IMR-90 (cell line): ENCODE measurements at regions not wholly inside any gene's neighbourhood (a gene's known extent, or its start where the extent isn't known, plus 50 kb on each side); places are given as distances from the start of the nearest gene placed in this dataset.

Experiments
- ATAC-seq: fragments of 200-7000 bp; cut with Tn5 transposase; 2 replicates; pipeline ENCODE4 v1.9.1; 2020; ENCODE audit warnings: low read depth, mild to moderate bottlenecking, moderate library complexity
- BruUV-seq: library from RNA; stranded (reverse); fragments of 400-500 nt; replicated peaks from 2 replicates; lab custom pipeline; 2021; lab: Mats Ljungman, UMichigan
- CTCF ChIA-PET: fragments of 300-600 bp; formaldehyde crosslinking; extraction: SDS; loops from one replicate; lab custom pipeline; 2021; ENCODE audit warnings: antibody characterized with exemption; lab: Yijun Ruan, JAX
- POLR2A ChIA-PET: fragments of 300-600 bp; sonication (Branson Sonifier 250); formaldehyde crosslinking; loops from one replicate; lab custom pipeline; 2022; ENCODE audit warnings: antibody characterized with exemption; ENCODE audit not compliant: unreplicated experiment; lab: Charles Lee
- DNase-seq: peaks from one replicate; pipeline ENCODE4 v3.0.0; 2013
- H2AFZ ChIP-seq: replicated peaks from 2 replicates; pipeline ENCODE3; 2013; ENCODE audit warnings: low read length, mild to moderate bottlenecking; ENCODE audit not compliant: poor library complexity
- H2AK5ac ChIP-seq: 2 replicates; pipeline ENCODE4 v1.6.1; 2013; ENCODE audit warnings: low read depth, low read length, inconsistent platforms
- H2AK9ac ChIP-seq: replicated peaks from 2 replicates; pipeline ENCODE3; 2013; ENCODE audit warnings: mild to moderate bottlenecking, low read depth, low read length, moderate library complexity; ENCODE audit not compliant: poor library complexity
- H2BK120ac ChIP-seq: 2 replicates; pipeline ENCODE4 v1.6.1; 2013; ENCODE audit warnings: low read depth, low read length, inconsistent platforms
- H2BK15ac ChIP-seq: 3 replicates; pipeline ENCODE4 v1.6.1; 2013; ENCODE audit warnings: low read depth, low read length, inconsistent platforms
- H2BK20ac ChIP-seq: 2 replicates; pipeline ENCODE4 v1.6.1; 2013; ENCODE audit warnings: low read depth, mild to moderate bottlenecking, inconsistent platforms, low read length, moderate library complexity
- H2BK5ac ChIP-seq: 2 replicates; pipeline ENCODE4 v1.6.1; 2013; ENCODE audit warnings: mild to moderate bottlenecking, low read depth, low read length, inconsistent platforms; ENCODE audit not compliant: poor library complexity, severe bottlenecking
- H3K14ac ChIP-seq: replicated peaks from 2 replicates; pipeline ENCODE4 v1.6.1; 2013; ENCODE audit warnings: low read depth, low read length, inconsistent platforms
- H3K18ac ChIP-seq: 2 replicates; pipeline ENCODE4 v1.6.1; 2013; ENCODE audit warnings: low read depth, low read length, control low read depth
- H3K23ac ChIP-seq: 2 replicates; pipeline ENCODE4 v1.6.1; 2013; ENCODE audit warnings: low read depth, low read length, inconsistent platforms
- H3K27ac ChIP-seq: 2 replicates; pipeline ENCODE4 v1.5.1; 2013; ENCODE audit warnings: mild to moderate bottlenecking, control low read depth, low read length; ENCODE audit not compliant: insufficient read depth
- H3K27me3 ChIP-seq: 2 replicates; pipeline ENCODE4 v1.6.1; 2013; ENCODE audit warnings: low read length; ENCODE audit not compliant: control insufficient read depth, insufficient read depth
- H3K36me3 ChIP-seq: 2 replicates; pipeline ENCODE4 v1.6.1; 2013; ENCODE audit warnings: low read length, mixed read lengths; ENCODE audit not compliant: control insufficient read depth, insufficient read depth
- H3K4ac ChIP-seq: 2 replicates; pipeline ENCODE4 v1.6.1; 2013; ENCODE audit warnings: low read depth, low read length, inconsistent platforms
- H3K4me1 ChIP-seq: 2 replicates; pipeline ENCODE4 v1.6.1; 2013; ENCODE audit warnings: low read length, mixed read lengths; ENCODE audit not compliant: control insufficient read depth, insufficient read depth
- H3K4me2 ChIP-seq: 2 replicates; pipeline ENCODE4 v1.6.1; 2013; ENCODE audit warnings: low read depth, mild to moderate bottlenecking, control low read depth, low read length, moderate library complexity
- H3K4me3 ChIP-seq: 2 replicates; pipeline ENCODE4 v1.5.1; 2013; ENCODE audit warnings: low read depth, mild to moderate bottlenecking, control low read depth, low read length, moderate library complexity; ENCODE audit not compliant: insufficient read depth
- H3K56ac ChIP-seq: 2 replicates; pipeline ENCODE4 v1.6.1; 2013; ENCODE audit warnings: low read length, inconsistent platforms; ENCODE audit not compliant: insufficient read depth; ENCODE audit errors: extremely low read depth
- H3K79me1 ChIP-seq, 2 experiments: 2 replicates each; pipeline ENCODE4 v1.6.1; 2013; ENCODE audit warnings: low read length in 2 of 2, inconsistent platforms in 1 of 2, low read depth in 1 of 2
- H3K9ac ChIP-seq: 2 replicates; pipeline ENCODE4 v1.6.1; 2013; ENCODE audit warnings: low read depth, low read length, control low read depth
- H3K9me1 ChIP-seq: 2 replicates; pipeline ENCODE4 v1.6.1; 2013; ENCODE audit warnings: low read length, inconsistent platforms; ENCODE audit not compliant: insufficient read depth
- H3K9me3 ChIP-seq: 2 replicates; pipeline ENCODE4 v1.6.1; 2013; ENCODE audit warnings: low read length; ENCODE audit not compliant: control insufficient read depth, insufficient read depth
- H4K20me1 ChIP-seq: 2 replicates; pipeline ENCODE4 v1.6.1; 2013; ENCODE audit warnings: low read length, inconsistent platforms; ENCODE audit not compliant: insufficient read depth
- H4K5ac ChIP-seq: 2 replicates; pipeline ENCODE4 v1.6.1; 2013; ENCODE audit warnings: mild to moderate bottlenecking, low read depth, low read length, control low read depth
- H4K8ac ChIP-seq, 2 experiments: 2 replicates each; pipeline ENCODE4 v1.6.1; 2013; ENCODE audit warnings: low read depth in 2 of 2, low read length in 2 of 2, control low read depth in 1 of 2, inconsistent platforms in 1 of 2
- H4K91ac ChIP-seq: 2 replicates; pipeline ENCODE4 v1.6.1; 2013; ENCODE audit warnings: low read depth, low read length, inconsistent platforms; ENCODE audit not compliant: insufficient read depth
- BHLHE40 ChIP-seq: fragments of 150-350 bp; IDR thresholded peaks from 2 replicates; pipeline ENCODE4 v1.6.1; 2016; ENCODE audit warnings: mild to moderate bottlenecking, low read depth, low read length
- CEBPB ChIP-seq: IDR thresholded peaks from 2 replicates; pipeline ENCODE4 v1.6.1; 2012; ENCODE audit warnings: low read depth, low read length, improper control_type of control experiment
- CHD1 ChIP-seq: IDR thresholded peaks from 2 replicates; pipeline ENCODE4 v1.6.1; 2012; ENCODE audit warnings: low read depth, low read length, improper control_type of control experiment
- FOS ChIP-seq: fragments of 150-350 bp; IDR thresholded peaks from 2 replicates; pipeline ENCODE4 v1.6.1; 2016; ENCODE audit warnings: low read depth, low read length
- MAFK ChIP-seq: IDR thresholded peaks from 2 replicates; pipeline ENCODE4 v1.6.1; 2012; ENCODE audit warnings: low read depth, low read length, improper control_type of control experiment
- MAZ ChIP-seq: IDR thresholded peaks from 2 replicates; pipeline ENCODE4 v1.6.1; 2012; ENCODE audit warnings: low read depth, mild to moderate bottlenecking, low read length, improper control_type of control experiment, moderate library complexity, borderline replicate concordance
- MXI1 ChIP-seq: IDR thresholded peaks from 2 replicates; pipeline ENCODE4 v1.6.1; 2012; ENCODE audit warnings: low read depth, mild to moderate bottlenecking, low read length, moderate library complexity, borderline replicate concordance
- NFE2L2 ChIP-seq: fragments of 150-350 bp; IDR thresholded peaks from 2 replicates; pipeline ENCODE4 v1.6.1; 2016; ENCODE audit warnings: low read depth, mild to moderate bottlenecking, low read length
- POLR2A ChIP-seq: IDR thresholded peaks from 2 replicates; pipeline ENCODE4 v1.6.1; 2012; ENCODE audit warnings: mild to moderate bottlenecking, low read depth, low read length
- RAD21 ChIP-seq: IDR thresholded peaks from 2 replicates; pipeline ENCODE4 v1.6.1; 2012; ENCODE audit warnings: low read length, improper control_type of control experiment
- RCOR1 ChIP-seq: IDR thresholded peaks from 2 replicates; pipeline ENCODE4 v1.6.1; 2012; ENCODE audit warnings: mild to moderate bottlenecking, low read length, improper control_type of control experiment; ENCODE audit not compliant: insufficient replicate concordance
- RFX5 ChIP-seq: IDR thresholded peaks from 2 replicates; pipeline ENCODE4 v1.8.0; 2012; ENCODE audit warnings: low read depth, mild to moderate bottlenecking, low read length, moderate library complexity
- SMC3 ChIP-seq: fragments of 150-350 bp; IDR thresholded peaks from 2 replicates; pipeline ENCODE4 v1.6.1; 2016; ENCODE audit warnings: low read depth, mild to moderate bottlenecking, antibody characterized with exemption, low read length, moderate library complexity
- USF2 ChIP-seq: fragments of 150-350 bp; IDR thresholded peaks from 2 replicates; pipeline ENCODE4 v1.6.1; 2017; ENCODE audit warnings: mild to moderate bottlenecking, antibody characterized with exemption, low read length, low read depth
- WGBS, 2 experiments: methylation state at CpG; one replicate each; pipeline versions ENCODE4 v1.1.5 to v1.1.7; 2013; ENCODE audit warnings: missing lambda C conversion rate in 2 of 2; ENCODE audit not compliant: insufficient read length in 1 of 2; ENCODE audit errors: extremely low coverage in 2 of 2; 5-methylcytosine and 5-hydroxymethylcytosine counted together
- dilution Hi-C: fragments of 300-500 bp; cut with HindIII; formaldehyde crosslinking; loops from one replicate; pipeline ENCODE4 v1.14.3; 2018; ENCODE audit warnings: low sequenced_read_pairs; ENCODE audit not compliant: unreplicated experiment
- in situ Hi-C: fragments of 300-500 bp; cut with MboI; formaldehyde crosslinking; loops from 3 replicates; pipeline ENCODE4 v1.14.3; 2019; ENCODE audit warnings: low sequenced_read_pairs, inconsistent platforms, mixed read lengths
- intact Hi-C: fragments of 100-400 bp; cut with micrococcal nuclease; formaldehyde crosslinking; loops from 2 replicates; pipeline ENCODE4 v1.10.0; 2022
- TF ChIP-seq, protein P1 (sequence below): conservative IDR thresholded peaks from 2 replicates; pipeline ENCODE4 v1.5.1; 2012; ENCODE audit warnings: mild to moderate bottlenecking, low read depth, low read length, improper control_type of control experiment
- TF ChIP-seq, protein P2 (sequence below): fragments of 150-350 bp; IDR thresholded peaks from 2 replicates; pipeline ENCODE4 v1.6.1; 2016; ENCODE audit warnings: low read depth, mild to moderate bottlenecking, low read length, moderate library complexity, borderline replicate concordance

- Histone ChIP-seq H3K9me1 (no peaks in the 10 kb centered on the region), H2BK15ac (no peak overlapping the region), H3K9ac (no peak overlapping the region), H4K5ac (no peak overlapping the region), H3K4me3 (no peak overlapping the region), H2BK20ac (no peak overlapping the region), H4K91ac (no peak overlapping the region), H3K27ac (no peak overlapping the region), H4K8ac (no peak overlapping the region), H3K9me3 (peaks cover 12% of the 10 kb centered on the region), H2AK5ac (no peak overlapping the region), H3K36me3 (no peaks in the 10 kb centered on the region), H2BK5ac (no peak overlapping the region), H3K56ac (no peak overlapping the region; the same call in 1 of the 2 replicates), H3K18ac (no peak overlapping the region), H3K4me1 (no peaks in the 10 kb centered on the region), H3K4ac (no peak overlapping the region), H2BK120ac (no peak overlapping the region), H3K27me3 (no peaks in the 10 kb centered on the region), H2AK9ac (no peak overlapping the region), H3K4me2 (no peak overlapping the region), H3K14ac (no peak overlapping the region), H4K20me1 (no peaks in the 10 kb centered on the region), H2AFZ (no peak overlapping the region), H3K79me1 (no peaks in the 10 kb centered on the region), H3K23ac (no peak overlapping the region)
- ATAC-seq (no peak), DNase-seq (no peak)
- intact Hi-C loops (no loop called here), in situ Hi-C loops (no loop called here), dilution Hi-C loops (no loop called here)
- BruUV-seq = no TSS peak
- ChIA-PET CTCF (no interaction called here), POLR2A (no interaction called here)
- TF ChIP-seq MAFK (no peak), CHD1 (no peak), NFE2L2 (no peak), SMC3 (no peak), MXI1 (no peak), CEBPB (no peak), FOS (no peak), RAD21 (no peak), USF2 (no peak), MAZ (no peak), RCOR1 (no peak), RFX5 (no peak), POLR2A (no peak), BHLHE40 (no peak)
- TF ChIP-seq, protein P1, sequence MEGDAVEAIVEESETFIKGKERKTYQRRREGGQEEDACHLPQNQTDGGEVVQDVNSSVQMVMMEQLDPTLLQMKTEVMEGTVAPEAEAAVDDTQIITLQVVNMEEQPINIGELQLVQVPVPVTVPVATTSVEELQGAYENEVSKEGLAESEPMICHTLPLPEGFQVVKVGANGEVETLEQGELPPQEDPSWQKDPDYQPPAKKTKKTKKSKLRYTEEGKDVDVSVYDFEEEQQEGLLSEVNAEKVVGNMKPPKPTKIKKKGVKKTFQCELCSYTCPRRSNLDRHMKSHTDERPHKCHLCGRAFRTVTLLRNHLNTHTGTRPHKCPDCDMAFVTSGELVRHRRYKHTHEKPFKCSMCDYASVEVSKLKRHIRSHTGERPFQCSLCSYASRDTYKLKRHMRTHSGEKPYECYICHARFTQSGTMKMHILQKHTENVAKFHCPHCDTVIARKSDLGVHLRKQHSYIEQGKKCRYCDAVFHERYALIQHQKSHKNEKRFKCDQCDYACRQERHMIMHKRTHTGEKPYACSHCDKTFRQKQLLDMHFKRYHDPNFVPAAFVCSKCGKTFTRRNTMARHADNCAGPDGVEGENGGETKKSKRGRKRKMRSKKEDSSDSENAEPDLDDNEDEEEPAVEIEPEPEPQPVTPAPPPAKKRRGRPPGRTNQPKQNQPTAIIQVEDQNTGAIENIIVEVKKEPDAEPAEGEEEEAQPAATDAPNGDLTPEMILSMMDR = no peak
- TF ChIP-seq, protein P2, sequence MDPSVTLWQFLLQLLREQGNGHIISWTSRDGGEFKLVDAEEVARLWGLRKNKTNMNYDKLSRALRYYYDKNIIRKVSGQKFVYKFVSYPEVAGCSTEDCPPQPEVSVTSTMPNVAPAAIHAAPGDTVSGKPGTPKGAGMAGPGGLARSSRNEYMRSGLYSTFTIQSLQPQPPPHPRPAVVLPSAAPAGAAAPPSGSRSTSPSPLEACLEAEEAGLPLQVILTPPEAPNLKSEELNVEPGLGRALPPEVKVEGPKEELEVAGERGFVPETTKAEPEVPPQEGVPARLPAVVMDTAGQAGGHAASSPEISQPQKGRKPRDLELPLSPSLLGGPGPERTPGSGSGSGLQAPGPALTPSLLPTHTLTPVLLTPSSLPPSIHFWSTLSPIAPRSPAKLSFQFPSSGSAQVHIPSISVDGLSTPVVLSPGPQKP = no peak
- 60% methylated on average over 2 of the region's 7 CpGs; no CpG with 5 or more reads in 1 of the 2 experiments for WGBS, 2 experiments
Observed at GRCh38 chr5:51279983-51280706, 103.1 kb upstream of the ISL1 start.
